GM12874 (cell line): ENCODE measurements at regions not wholly inside any gene's neighbourhood (a gene's known extent, or its start where the extent isn't known, plus 50 kb on each side); places are given as distances from the start of the nearest gene placed in this dataset.

ENCODE experiments used
- TF ChIP-seq, protein P1 (sequence below): IDR thresholded peaks from 2 replicates; pipeline ENCODE4 v1.5.1; 2011; ENCODE audit warnings: low read depth, mild to moderate bottlenecking, control low read depth, low read length, moderate library complexity; ENCODE audit not compliant: insufficient read depth

DNA sequence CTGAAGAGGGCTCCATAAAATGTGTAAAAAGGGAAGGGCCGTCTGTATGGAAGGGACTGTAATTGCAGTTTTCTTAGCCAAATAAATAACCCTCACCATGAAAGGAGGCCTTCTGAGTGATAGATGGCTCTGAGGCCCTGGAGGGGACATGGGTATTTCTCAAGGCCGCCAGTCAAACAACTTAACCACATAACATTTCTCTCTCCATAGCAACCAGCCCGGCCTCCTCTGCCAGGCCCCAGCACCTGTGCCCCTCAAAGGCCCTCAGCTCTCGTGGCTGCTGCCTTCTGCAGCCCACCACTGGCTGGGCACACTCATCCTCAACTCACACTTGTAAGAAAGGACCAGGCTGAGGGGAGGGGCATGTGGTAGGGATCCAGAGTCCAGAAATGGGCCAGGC is 57.0 kb upstream of the GJB5 start:
- TF ChIP-seq, protein P1, sequence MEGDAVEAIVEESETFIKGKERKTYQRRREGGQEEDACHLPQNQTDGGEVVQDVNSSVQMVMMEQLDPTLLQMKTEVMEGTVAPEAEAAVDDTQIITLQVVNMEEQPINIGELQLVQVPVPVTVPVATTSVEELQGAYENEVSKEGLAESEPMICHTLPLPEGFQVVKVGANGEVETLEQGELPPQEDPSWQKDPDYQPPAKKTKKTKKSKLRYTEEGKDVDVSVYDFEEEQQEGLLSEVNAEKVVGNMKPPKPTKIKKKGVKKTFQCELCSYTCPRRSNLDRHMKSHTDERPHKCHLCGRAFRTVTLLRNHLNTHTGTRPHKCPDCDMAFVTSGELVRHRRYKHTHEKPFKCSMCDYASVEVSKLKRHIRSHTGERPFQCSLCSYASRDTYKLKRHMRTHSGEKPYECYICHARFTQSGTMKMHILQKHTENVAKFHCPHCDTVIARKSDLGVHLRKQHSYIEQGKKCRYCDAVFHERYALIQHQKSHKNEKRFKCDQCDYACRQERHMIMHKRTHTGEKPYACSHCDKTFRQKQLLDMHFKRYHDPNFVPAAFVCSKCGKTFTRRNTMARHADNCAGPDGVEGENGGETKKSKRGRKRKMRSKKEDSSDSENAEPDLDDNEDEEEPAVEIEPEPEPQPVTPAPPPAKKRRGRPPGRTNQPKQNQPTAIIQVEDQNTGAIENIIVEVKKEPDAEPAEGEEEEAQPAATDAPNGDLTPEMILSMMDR = no peak

DNA sequence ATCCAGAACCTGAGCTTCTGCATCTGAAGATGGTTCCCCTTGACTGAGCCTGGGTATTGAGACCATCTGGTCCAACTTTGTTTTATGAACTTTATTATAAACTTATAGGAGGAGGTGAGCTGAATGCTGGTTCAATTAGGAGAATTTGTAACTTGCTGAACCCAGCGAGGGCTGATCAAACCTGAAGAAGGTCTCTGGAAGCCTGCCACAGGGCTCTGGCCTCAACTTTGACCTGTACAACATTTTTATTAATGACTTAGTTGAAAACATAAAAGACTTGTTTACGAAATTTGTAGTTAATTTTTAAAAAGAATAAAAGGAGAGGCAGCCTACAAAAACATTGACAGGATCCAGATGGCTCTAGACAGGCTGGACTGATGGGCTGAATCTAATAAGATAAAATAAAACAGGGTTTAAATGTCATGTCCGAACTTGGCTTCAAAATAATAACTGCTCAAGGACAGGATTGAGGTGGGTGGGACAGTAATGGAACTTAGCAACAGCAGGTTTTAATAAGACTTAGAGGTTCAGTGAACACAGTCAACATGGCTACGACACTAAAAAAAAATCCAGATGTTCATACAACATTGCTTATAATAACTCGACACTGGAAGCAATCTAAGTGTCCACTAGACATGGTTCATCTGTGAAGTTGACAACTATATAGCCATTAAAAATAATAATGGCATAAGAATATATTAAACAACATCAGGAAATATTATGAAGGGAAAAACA is 53.4 kb upstream of the GJB5 start:
- TF ChIP-seq, protein P1 = no peak
